Fibroblast of mammary gland (primary cell): ENCODE measurements at regions not wholly inside any gene's neighbourhood (a gene's known extent, or its start where the extent isn't known, plus 50 kb on each side); places are given as distances from the start of the nearest gene placed in this dataset.
"Not testable (repeated sequence)": the region's sequence is repeated elsewhere in the genome, so short reads cannot be mapped to it uniquely, and the experiment has no call there.

Experiments used
- DNase-seq: peaks from one replicate; pipeline ENCODE4 v3.0.0-alpha.2; 2010; ENCODE audit warnings: low read depth
- H3K4me3 ChIP-seq: 2 replicates; pipeline ENCODE4 v1.5.1; 2011; ENCODE audit warnings: low read depth, mild to moderate bottlenecking, low read length, moderate library complexity; ENCODE audit not compliant: control insufficient read depth
- CTCF ChIP-seq: conservative IDR thresholded peaks from 2 replicates; pipeline ENCODE4 v1.5.1; 2011; ENCODE audit warnings: low read depth, low read length, inconsistent platforms; ENCODE audit not compliant: control insufficient read depth, insufficient read depth

DNA sequence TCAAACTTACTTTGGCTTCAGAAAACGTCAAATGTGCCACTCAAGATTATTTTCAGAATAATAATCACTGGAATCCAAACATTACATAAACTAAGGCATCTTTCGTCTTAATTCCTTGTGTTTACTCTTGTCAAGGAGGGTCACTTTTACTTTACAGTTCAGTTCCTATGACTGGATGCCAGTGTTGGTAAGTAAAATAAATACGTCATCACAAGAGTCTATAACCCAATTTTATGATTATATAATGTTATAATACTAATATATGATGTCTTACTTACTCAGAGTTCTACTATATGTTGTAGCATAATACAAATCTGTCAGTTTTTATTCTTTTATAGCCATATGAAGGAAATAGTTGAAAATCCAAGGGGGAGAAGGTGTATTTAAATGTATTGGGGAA, 123.8 kb downstream of the GPR85 start:
- no peak for TF ChIP-seq CTCF
- no peak overlapping the region for H3K4me3 ChIP-seq
- no peak for DNase-seq

DNA sequence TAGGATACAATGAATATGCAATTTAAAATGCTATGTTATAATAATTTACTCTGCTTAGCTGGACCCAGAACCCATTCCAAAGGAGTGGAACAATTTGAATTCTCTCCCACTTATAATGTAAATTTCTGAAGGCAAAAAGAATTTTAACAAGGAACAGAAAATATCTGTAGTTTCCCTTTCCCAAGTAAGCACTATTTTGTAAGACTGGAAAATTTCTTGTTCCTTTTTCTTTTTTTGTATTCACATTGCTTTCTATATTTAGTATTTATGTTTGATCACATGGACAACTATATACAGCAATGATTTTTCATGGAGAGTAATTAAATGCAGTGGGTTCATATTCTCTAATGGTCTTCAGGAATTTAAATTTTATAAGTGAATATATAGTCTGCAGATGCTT, 127.4 kb downstream of the GPR85 start:
- TF ChIP-seq CTCF, result no peak
- no peak for DNase-seq
- H3K4me3 ChIP-seq, result no peak overlapping the region

DNA sequence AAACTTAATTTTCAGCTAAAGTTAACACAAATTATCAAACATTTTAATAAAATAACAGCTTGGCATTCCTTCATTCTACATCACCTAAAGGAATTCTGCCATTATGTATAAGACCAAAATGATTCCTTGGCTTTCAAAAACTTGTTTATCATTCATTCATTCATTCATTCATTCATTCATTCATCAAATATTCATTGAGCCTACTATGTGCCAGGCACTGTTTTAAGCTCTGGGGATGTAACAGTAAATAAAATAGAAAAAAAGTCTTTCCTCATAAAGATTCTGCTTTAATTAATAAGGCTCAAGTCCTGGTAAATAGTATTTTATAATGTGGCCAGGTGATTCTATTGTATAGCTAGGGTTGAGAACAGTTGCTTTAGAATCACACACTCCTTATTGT, 127.9 kb downstream of the GPR85 start:
- TF ChIP-seq CTCF, result no peak
- no peak for DNase-seq
- no peak overlapping the region for H3K4me3 ChIP-seq

- TF ChIP-seq CTCF, result no peak
- H3K4me3 ChIP-seq, result no peak overlapping the region
- no peak for DNase-seq
These were observed 128.7 kb downstream of the GPR85 start for GRCh38 chr7:112957901-112958300.

- H3K4me3 ChIP-seq, DNase-seq: not testable (repeated sequence)
These were observed 133.6 kb downstream of the GPR85 start for GRCh38 chr7:112953031-112953430.

- no peak overlapping the region for H3K4me3 ChIP-seq
- DNase-seq, result no peak
- TF ChIP-seq CTCF, result no peak
These were observed 135.6 kb downstream of the GPR85 start for GRCh38 chr7:112951070-112951469.

DNA sequence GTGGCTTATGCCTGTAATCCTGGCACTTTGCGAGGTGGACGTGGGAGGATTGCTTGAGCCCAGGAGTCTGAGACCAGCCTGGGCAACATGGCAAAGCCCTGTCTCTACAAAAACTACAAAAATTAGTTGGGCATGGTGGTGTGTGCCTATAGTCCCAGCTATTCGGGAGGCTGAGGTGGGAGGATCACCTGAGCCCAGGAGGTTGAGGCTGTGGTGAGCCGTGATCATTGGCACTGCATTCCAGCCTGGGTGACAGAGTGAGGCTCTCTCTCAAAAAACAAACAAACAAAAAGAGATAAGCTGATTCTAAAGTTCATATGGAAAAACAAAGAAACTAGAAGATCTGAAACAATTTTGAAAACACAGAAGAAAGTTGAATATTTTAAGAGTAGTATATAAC, 136.9 kb downstream of the GPR85 start:
- DNase-seq, H3K4me3 ChIP-seq: not testable (repeated sequence)

- H3K4me3 ChIP-seq, result no peak overlapping the region
- peak; percentile 33 for DNase-seq
- TF ChIP-seq CTCF, result no peak
These were observed 140.3 kb downstream of the GPR85 start for GRCh38 chr7:112946350-112946749.
